Nephron progenitor cell (in vitro differentiated cells): ENCODE measurements at regions not wholly inside any gene's neighbourhood (a gene's known extent, or its start where the extent isn't known, plus 50 kb on each side); places are given as distances from the start of the nearest gene placed in this dataset.

Experiments used
- DNase-seq: peaks from one replicate; pipeline ENCODE4 v3.0.0; 2021
- H3K27ac Mint-ChIP-seq: 2 replicates; pipeline ENCODE4 v1.8.0; 2021; ENCODE audit warnings: mild to moderate bottlenecking, moderate library complexity, mixed read lengths
- H3K27me3 Mint-ChIP-seq: 2 replicates; pipeline ENCODE4 v1.8.0; 2021; ENCODE audit warnings: mild to moderate bottlenecking, low read depth, mixed read lengths; ENCODE audit not compliant: poor library complexity
- H3K36me3 Mint-ChIP-seq: 2 replicates; pipeline ENCODE4 v1.8.0; 2021; ENCODE audit warnings: low read depth, mixed read lengths
- H3K4me1 Mint-ChIP-seq: 2 replicates; pipeline ENCODE4 v1.8.0; 2021; ENCODE audit warnings: mixed read lengths
- H3K4me3 Mint-ChIP-seq: 2 replicates; pipeline ENCODE4 v1.8.0; 2021; ENCODE audit warnings: mild to moderate bottlenecking, moderate library complexity, mixed read lengths
- H3K9me3 Mint-ChIP-seq: 2 replicates; pipeline ENCODE4 v1.8.0; 2021; ENCODE audit warnings: mild to moderate bottlenecking, moderate library complexity, mixed read lengths
- CTCF ChIP-seq: fragments of 200-600 bp; sonication (generic); IDR thresholded peaks from 2 replicates; pipeline ENCODE4 v1.5.0; 2021; ENCODE audit warnings: antibody characterized with exemption

- H3K4me1 Mint-ChIP-seq: peaks cover 27% of the 10 kb centered on the region
- no peak for DNase-seq
- no peaks in the 10 kb centered on the region for H3K36me3 Mint-ChIP-seq
- H3K4me3 Mint-ChIP-seq: no peak overlapping the region
- H3K27ac Mint-ChIP-seq: no peak overlapping the region
- TF ChIP-seq CTCF: no peak
- no peaks in the 10 kb centered on the region for H3K9me3 Mint-ChIP-seq
- H3K27me3 Mint-ChIP-seq: peaks cover 8% of the 10 kb centered on the region
Measured at GRCh38 chr1:10912441-10912840, 100.0 kb upstream of the TARDBP start.

- no peaks in the 10 kb centered on the region for H3K36me3 Mint-ChIP-seq
- H3K4me1 Mint-ChIP-seq: peaks cover 16% of the 10 kb centered on the region
- no peak for TF ChIP-seq CTCF
- H3K4me3 Mint-ChIP-seq: no peak overlapping the region
- DNase-seq: no peak
- H3K27me3 Mint-ChIP-seq: peaks cover 8% of the 10 kb centered on the region
- H3K27ac Mint-ChIP-seq: no peak overlapping the region
- no peaks in the 10 kb centered on the region for H3K9me3 Mint-ChIP-seq
Measured at GRCh38 chr1:10914056-10914455, 98.4 kb upstream of the TARDBP start.

- no peak for TF ChIP-seq CTCF
- Mint-ChIP-seq H3K27me3 (peaks cover 8% of the 10 kb centered on the region), H3K9me3 (no peaks in the 10 kb centered on the region), H3K4me3 (no peak overlapping the region), H3K27ac (no peak overlapping the region), H3K4me1 (peaks cover 12% of the 10 kb centered on the region), H3K36me3 (no peaks in the 10 kb centered on the region)
- DNase-seq: no peak
Measured at GRCh38 chr1:10915594-10915993, 96.9 kb upstream of the TARDBP start.

GRCh38 chr1:10916311-10916710 lies 96.1 kb upstream of the TARDBP start:
- no peak overlapping the region for H3K4me3 Mint-ChIP-seq
- H3K27ac Mint-ChIP-seq: no peak overlapping the region
- no peaks in the 10 kb centered on the region for H3K36me3 Mint-ChIP-seq
- no peaks in the 10 kb centered on the region for H3K9me3 Mint-ChIP-seq
- TF ChIP-seq CTCF: no peak
- no peak for DNase-seq
- peaks cover 11% of the 10 kb centered on the region for H3K27me3 Mint-ChIP-seq
- peaks cover 5% of the 10 kb centered on the region for H3K4me1 Mint-ChIP-seq

GRCh38 chr1:10916991-10917390 lies 95.5 kb upstream of the TARDBP start:
- no peak for TF ChIP-seq CTCF
- no peak for DNase-seq
- H3K27me3 Mint-ChIP-seq: peaks cover 11% of the 10 kb centered on the region
- H3K27ac Mint-ChIP-seq: no peak overlapping the region
- no peak overlapping the region for H3K4me3 Mint-ChIP-seq
- no peaks in the 10 kb centered on the region for H3K9me3 Mint-ChIP-seq
- no peaks in the 10 kb centered on the region for H3K4me1 Mint-ChIP-seq
- H3K36me3 Mint-ChIP-seq: no peaks in the 10 kb centered on the region

- DNase-seq: no peak
- H3K4me1 Mint-ChIP-seq: no peaks in the 10 kb centered on the region
- no peak for TF ChIP-seq CTCF
- H3K27me3 Mint-ChIP-seq: peaks cover 11% of the 10 kb centered on the region
- H3K4me3 Mint-ChIP-seq: no peak overlapping the region
- no peaks in the 10 kb centered on the region for H3K36me3 Mint-ChIP-seq
- no peaks in the 10 kb centered on the region for H3K9me3 Mint-ChIP-seq
- no peak overlapping the region for H3K27ac Mint-ChIP-seq
Measured at GRCh38 chr1:10917513-10918454, 94.7 kb upstream of the TARDBP start.
